Neural progenitor cell (in vitro differentiated cells): ENCODE measurements at regions not wholly inside any gene's neighbourhood (a gene's known extent, or its start where the extent isn't known, plus 50 kb on each side); places are given as distances from the start of the nearest gene placed in this dataset.

ENCODE experiments used
- EZH2 ChIP-seq: fragments of 200-600 bp; sonication (generic); IDR thresholded peaks from 2 replicates; pipeline ENCODE4 v1.6.1; 2017; ENCODE audit warnings: antibody characterized with exemption, mild to moderate bottlenecking, moderate library complexity
- EZH2phosphoT487 ChIP-seq: fragments of 200-600 bp; sonication (generic); IDR thresholded peaks from 2 replicates; pipeline ENCODE4 v1.6.1; 2017; ENCODE audit warnings: antibody characterized with exemption
- TF ChIP-seq, protein P1 (sequence below): fragments of 200-600 bp; sonication (generic); IDR thresholded peaks from 2 replicates; pipeline ENCODE4 v1.5.1; 2017; ENCODE audit warnings: antibody characterized with exemption, mild to moderate bottlenecking

- TF ChIP-seq EZH2phosphoT487 (no peak), EZH2 (no peak)
- TF ChIP-seq, protein P1, sequence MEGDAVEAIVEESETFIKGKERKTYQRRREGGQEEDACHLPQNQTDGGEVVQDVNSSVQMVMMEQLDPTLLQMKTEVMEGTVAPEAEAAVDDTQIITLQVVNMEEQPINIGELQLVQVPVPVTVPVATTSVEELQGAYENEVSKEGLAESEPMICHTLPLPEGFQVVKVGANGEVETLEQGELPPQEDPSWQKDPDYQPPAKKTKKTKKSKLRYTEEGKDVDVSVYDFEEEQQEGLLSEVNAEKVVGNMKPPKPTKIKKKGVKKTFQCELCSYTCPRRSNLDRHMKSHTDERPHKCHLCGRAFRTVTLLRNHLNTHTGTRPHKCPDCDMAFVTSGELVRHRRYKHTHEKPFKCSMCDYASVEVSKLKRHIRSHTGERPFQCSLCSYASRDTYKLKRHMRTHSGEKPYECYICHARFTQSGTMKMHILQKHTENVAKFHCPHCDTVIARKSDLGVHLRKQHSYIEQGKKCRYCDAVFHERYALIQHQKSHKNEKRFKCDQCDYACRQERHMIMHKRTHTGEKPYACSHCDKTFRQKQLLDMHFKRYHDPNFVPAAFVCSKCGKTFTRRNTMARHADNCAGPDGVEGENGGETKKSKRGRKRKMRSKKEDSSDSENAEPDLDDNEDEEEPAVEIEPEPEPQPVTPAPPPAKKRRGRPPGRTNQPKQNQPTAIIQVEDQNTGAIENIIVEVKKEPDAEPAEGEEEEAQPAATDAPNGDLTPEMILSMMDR, result no peak
These were observed 404.0 kb upstream of the PLXNA2 start for GRCh38 chr1:208648146-208648545.
